Upper lobe of left lung (tissue), 6 donors: ENCODE measurements at regions not wholly inside any gene's neighbourhood (a gene's known extent, or its start where the extent isn't known, plus 50 kb on each side); places are given as distances from the start of the nearest gene placed in this dataset.

Experiments used
- ATAC-seq, 2 donors: fragments of 200-7000 bp; cut with Tn5 transposase; one replicate each; pipeline ENCODE4 v1.9.1; 2022; ENCODE audit warnings: mild to moderate bottlenecking in 2 of 2, moderate library complexity in 2 of 2; ENCODE audit not compliant: low FRiP score in 2 of 2
- DNase-seq, 2 donors: peaks; one replicate each; pipeline ENCODE4 v3.0.0-alpha.2; 2019 to 2020
- H3K27ac ChIP-seq, 4 donors: fragments of 200-600 bp; sonication (generic); one replicate each; pipeline ENCODE4 v1.5.1; 2016 to 2019
- H3K27me3 ChIP-seq, 4 donors: fragments of 200-600 bp; sonication (generic); one replicate each; pipeline ENCODE4 v1.5.1; 2017 to 2019
- H3K36me3 ChIP-seq, 4 donors: fragments of 200-600 bp; sonication (generic); one replicate each; pipeline ENCODE4 v1.5.1; 2016 to 2019
- H3K4me1 ChIP-seq, 4 donors: fragments of 200-600 bp; sonication (generic); one replicate each; pipeline ENCODE4 v1.5.1; 2018 to 2019
- H3K4me3 ChIP-seq, 4 donors: fragments of 200-600 bp; sonication (generic); one replicate each; pipeline ENCODE4 v1.5.1; 2017 to 2019; ENCODE audit warnings: mild to moderate bottlenecking in 2 of 4, moderate library complexity in 1 of 4
- H3K9me3 ChIP-seq, 4 donors: fragments of 200-600 bp; sonication (generic); one replicate each; pipeline ENCODE4 v1.5.1; 2018 to 2019
- EP300 ChIP-seq, 4 donors: sonication (generic); formaldehyde crosslinking; IDR thresholded peaks; one replicate each; pipeline ENCODE4 v1.5.1; 2017; ENCODE audit warnings: antibody characterized with exemption in 4 of 4, control low read depth in 2 of 4
- POLR2A ChIP-seq, 4 donors: fragments of 450-650 bp; IDR thresholded peaks; one replicate each; pipeline ENCODE4 v1.5.1; 2016 to 2017; ENCODE audit warnings: antibody characterized with exemption in 4 of 4, mild to moderate bottlenecking in 2 of 4
- POLR2AphosphoS5 ChIP-seq, 2 donors: sonication (generic); formaldehyde crosslinking; IDR thresholded peaks; one replicate each; pipeline ENCODE4 v1.5.1; 2017; ENCODE audit warnings: antibody characterized with exemption in 2 of 2
- WGBS, 2 donors: methylation state at CpG; one replicate each; pipeline ENCODE4 v1.1.5; 2017 to 2018; 5-methylcytosine and 5-hydroxymethylcytosine counted together
- TF ChIP-seq, protein P1 (sequence below), 6 experiments: fragments of 450-650 bp in 4 of 6; fragments of 200-600 bp in 2 of 6; sonication (generic) in 2 of 6; IDR thresholded peaks; one replicate each; pipeline ENCODE4 v1.5.1; 2016 to 2019; ENCODE audit warnings: antibody characterized with exemption in 6 of 6
- donor health status: DM: no; HTN: no; CAD: no; lungs with moderate emphysema.
- donor health status: DM: no; HTN: yes; CAD: no; lungs with severe emphysema.

DNA sequence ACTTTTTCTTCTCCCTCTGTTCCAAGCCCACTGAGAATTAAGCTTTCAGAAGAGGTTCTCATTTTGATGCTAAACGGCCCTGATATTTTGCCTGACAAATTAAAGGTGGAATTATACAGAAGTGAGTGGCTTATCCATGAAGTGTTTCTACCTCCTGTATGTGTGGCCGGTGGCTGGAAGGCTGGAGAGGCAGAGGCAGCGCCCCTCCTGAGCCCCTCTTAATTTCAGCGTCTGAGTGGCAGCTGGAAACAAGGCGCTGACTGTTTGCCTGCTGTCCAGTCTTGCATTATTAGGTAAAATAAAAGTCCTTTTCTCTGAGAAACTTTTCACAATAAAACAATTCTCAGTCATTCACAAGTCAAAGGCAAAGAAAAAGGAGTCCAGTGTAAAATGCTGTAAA is 685.7 kb downstream of the MCTP2 start:
- no peak overlapping the region for H3K4me3 ChIP-seq
- no peak overlapping the region for H3K27ac ChIP-seq
- no peaks in the 10 kb centered on the region for H3K9me3 ChIP-seq
- H3K27me3 ChIP-seq, result no peaks in the 10 kb centered on the region
- H3K36me3 ChIP-seq, result no peaks in the 10 kb centered on the region
- H3K4me1 ChIP-seq, result no peaks in the 10 kb centered on the region
- 59% methylated on average over 5 of the region's 5 CpGs for WGBS, 2 donors
- DNase-seq, result no peak
- TF ChIP-seq POLR2A (IDR thresholded peaks at IDR 0.05) (no peak), POLR2AphosphoS5 (IDR thresholded peaks at IDR 0.05) (no peak)
- ATAC-seq, result no peak

DNA sequence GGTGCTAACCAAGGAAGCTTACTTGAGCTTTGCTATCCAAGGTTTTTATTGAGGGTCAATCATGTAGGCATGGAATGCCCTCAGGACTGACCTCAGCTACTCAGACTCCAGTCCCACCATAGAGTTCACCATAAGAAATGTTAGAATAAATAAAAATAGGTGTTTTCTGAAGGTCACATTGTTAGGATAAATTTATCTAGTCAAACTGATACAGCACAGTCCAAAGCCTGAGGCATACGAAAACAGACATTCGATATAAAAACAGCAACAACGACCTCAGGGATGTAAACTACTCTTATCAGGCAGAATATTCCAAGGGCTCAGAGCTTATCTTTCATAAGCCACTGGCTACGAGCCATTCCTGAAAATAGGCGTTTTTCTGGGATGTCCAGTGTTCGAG is 690.6 kb downstream of the MCTP2 start:
- Histone ChIP-seq H3K27me3 (no peaks in the 10 kb centered on the region), H3K27ac (no peak overlapping the region), H3K36me3 (no peaks in the 10 kb centered on the region), H3K4me1 (no peaks in the 10 kb centered on the region), H3K9me3 (no peaks in the 10 kb centered on the region), H3K4me3 (no peak overlapping the region)
- no peak for DNase-seq
- WGBS, 2 donors, result 60 to 65% methylated on average over 6 of the region's 6 CpGs
- ATAC-seq, result no peak
- TF ChIP-seq POLR2A (IDR thresholded peaks at IDR 0.05) (no peak), EP300 (IDR thresholded peaks at IDR 0.05) (no peak), POLR2AphosphoS5 (IDR thresholded peaks at IDR 0.05) (no peak)
- TF ChIP-seq, protein P1, sequence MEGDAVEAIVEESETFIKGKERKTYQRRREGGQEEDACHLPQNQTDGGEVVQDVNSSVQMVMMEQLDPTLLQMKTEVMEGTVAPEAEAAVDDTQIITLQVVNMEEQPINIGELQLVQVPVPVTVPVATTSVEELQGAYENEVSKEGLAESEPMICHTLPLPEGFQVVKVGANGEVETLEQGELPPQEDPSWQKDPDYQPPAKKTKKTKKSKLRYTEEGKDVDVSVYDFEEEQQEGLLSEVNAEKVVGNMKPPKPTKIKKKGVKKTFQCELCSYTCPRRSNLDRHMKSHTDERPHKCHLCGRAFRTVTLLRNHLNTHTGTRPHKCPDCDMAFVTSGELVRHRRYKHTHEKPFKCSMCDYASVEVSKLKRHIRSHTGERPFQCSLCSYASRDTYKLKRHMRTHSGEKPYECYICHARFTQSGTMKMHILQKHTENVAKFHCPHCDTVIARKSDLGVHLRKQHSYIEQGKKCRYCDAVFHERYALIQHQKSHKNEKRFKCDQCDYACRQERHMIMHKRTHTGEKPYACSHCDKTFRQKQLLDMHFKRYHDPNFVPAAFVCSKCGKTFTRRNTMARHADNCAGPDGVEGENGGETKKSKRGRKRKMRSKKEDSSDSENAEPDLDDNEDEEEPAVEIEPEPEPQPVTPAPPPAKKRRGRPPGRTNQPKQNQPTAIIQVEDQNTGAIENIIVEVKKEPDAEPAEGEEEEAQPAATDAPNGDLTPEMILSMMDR (IDR thresholded peaks at IDR 0.05), result no peak

GRCh38 chr15:94924057-94924456 is 692.7 kb downstream of the MCTP2 start:
- no peaks in the 10 kb centered on the region for H3K36me3 ChIP-seq
- WGBS, 2 donors, result 77 to 81% methylated on average over 3 of the region's 3 CpGs
- H3K9me3 ChIP-seq, result no peaks in the 10 kb centered on the region
- ATAC-seq, result no peak
- no peaks in the 10 kb centered on the region for H3K27me3 ChIP-seq
- no peaks in the 10 kb centered on the region for H3K4me1 ChIP-seq
- no peak overlapping the region for H3K27ac ChIP-seq
- TF ChIP-seq POLR2AphosphoS5 (IDR thresholded peaks at IDR 0.05), result no peak
- no peak for TF ChIP-seq EP300 (IDR thresholded peaks at IDR 0.05)
- TF ChIP-seq, protein P1 (IDR thresholded peaks at IDR 0.05), result no peak
- TF ChIP-seq POLR2A (IDR thresholded peaks at IDR 0.05), result no peak
- no peak overlapping the region for H3K4me3 ChIP-seq
- DNase-seq, result no peak

- DNase-seq (no peak), ATAC-seq (no peak)
- H3K4me3 ChIP-seq, result no peak overlapping the region
- H3K27ac ChIP-seq, result no peak overlapping the region
- 80 to 92% methylated on average over 9 of the region's 9 CpGs for WGBS, 2 donors
- H3K9me3 ChIP-seq, result no peaks in the 10 kb centered on the region
- TF ChIP-seq EP300 (IDR thresholded peaks at IDR 0.05) (no peak), POLR2A (IDR thresholded peaks at IDR 0.05) (no peak), POLR2AphosphoS5 (IDR thresholded peaks at IDR 0.05) (no peak)
- TF ChIP-seq, protein P1 (IDR thresholded peaks at IDR 0.05), result no peak
- H3K27me3 ChIP-seq, result no peaks in the 10 kb centered on the region
- no peaks in the 10 kb centered on the region for H3K4me1 ChIP-seq
- no peaks in the 10 kb centered on the region for H3K36me3 ChIP-seq
Measured at GRCh38 chr15:94924971-94925598, 693.7 kb downstream of the MCTP2 start.

- H3K4me1 ChIP-seq, result no peaks in the 10 kb centered on the region
- H3K27me3 ChIP-seq, result no peaks in the 10 kb centered on the region
- no peak for ATAC-seq
Measured at GRCh38 chr15:94925680-94926079, 694.3 kb downstream of the MCTP2 start.

More at GRCh38 chr15:94925680-94926079, 694.3 kb downstream of the MCTP2 start:
- no peaks in the 10 kb centered on the region for H3K36me3 ChIP-seq
- 82 to 87% methylated on average over 3 of the region's 3 CpGs for WGBS, 2 donors
- no peak overlapping the region for H3K4me3 ChIP-seq
- TF ChIP-seq POLR2AphosphoS5 (IDR thresholded peaks at IDR 0.05) (no peak), EP300 (IDR thresholded peaks at IDR 0.05) (no peak), POLR2A (IDR thresholded peaks at IDR 0.05) (no peak)
- TF ChIP-seq, protein P1 (IDR thresholded peaks at IDR 0.05), result no peak
- no peak for DNase-seq
- H3K27ac ChIP-seq, result no peak overlapping the region
- no peaks in the 10 kb centered on the region for H3K9me3 ChIP-seq
